ENCODE measurements at regions not wholly inside any gene's neighbourhood (a gene's known extent, or its start where the extent isn't known, plus 50 kb on each side); places are given as distances from the start of the nearest gene placed in this dataset.

- Histone ChIP-seq H3K4me2 (ENCODE audit: extremely low read depth, insufficient read depth, low read length) (no peak overlapping the region), H3K27ac (ENCODE audit: insufficient read depth, low read length) (no peak overlapping the region), H3K79me2 (ENCODE audit: control insufficient read depth, insufficient read depth, low read length) (no peaks in the 10 kb centered on the region), H4K20me1 (ENCODE audit: control insufficient read depth, extremely low read depth, insufficient read depth, low read length) (no peaks in the 10 kb centered on the region), H3K4me3 (replicated peaks in 1 of 4; ENCODE audit: control extremely low read depth in 1 of 4, insufficient read depth in 1 of 4, low read depth in 3 of 4, low read length in 4 of 4) (no peak overlapping the region), H2AFZ (ENCODE audit: low read length) (no peak overlapping the region), H3K27me3 (ENCODE audit: control insufficient read depth, insufficient read depth, low read length) (no peaks in the 10 kb centered on the region), H3K9ac (ENCODE audit: insufficient read depth, low read length) (no peak overlapping the region), H3K36me3 (ENCODE audit: control insufficient read depth, insufficient read depth, low read length) (no peaks in the 10 kb centered on the region), H3K9me3 (ENCODE audit: control insufficient read depth, insufficient read depth, low read depth, low read length) (no peaks in the 10 kb centered on the region), H3K4me1 (ENCODE audit: control insufficient read depth, extremely low read depth, insufficient read depth, low read length) (no peaks in the 10 kb centered on the region)
- no peak for DNase-seq (ENCODE audit: low read depth in 2 of 2)
- TF ChIP-seq, protein P1, sequence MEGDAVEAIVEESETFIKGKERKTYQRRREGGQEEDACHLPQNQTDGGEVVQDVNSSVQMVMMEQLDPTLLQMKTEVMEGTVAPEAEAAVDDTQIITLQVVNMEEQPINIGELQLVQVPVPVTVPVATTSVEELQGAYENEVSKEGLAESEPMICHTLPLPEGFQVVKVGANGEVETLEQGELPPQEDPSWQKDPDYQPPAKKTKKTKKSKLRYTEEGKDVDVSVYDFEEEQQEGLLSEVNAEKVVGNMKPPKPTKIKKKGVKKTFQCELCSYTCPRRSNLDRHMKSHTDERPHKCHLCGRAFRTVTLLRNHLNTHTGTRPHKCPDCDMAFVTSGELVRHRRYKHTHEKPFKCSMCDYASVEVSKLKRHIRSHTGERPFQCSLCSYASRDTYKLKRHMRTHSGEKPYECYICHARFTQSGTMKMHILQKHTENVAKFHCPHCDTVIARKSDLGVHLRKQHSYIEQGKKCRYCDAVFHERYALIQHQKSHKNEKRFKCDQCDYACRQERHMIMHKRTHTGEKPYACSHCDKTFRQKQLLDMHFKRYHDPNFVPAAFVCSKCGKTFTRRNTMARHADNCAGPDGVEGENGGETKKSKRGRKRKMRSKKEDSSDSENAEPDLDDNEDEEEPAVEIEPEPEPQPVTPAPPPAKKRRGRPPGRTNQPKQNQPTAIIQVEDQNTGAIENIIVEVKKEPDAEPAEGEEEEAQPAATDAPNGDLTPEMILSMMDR (conservative IDR thresholded peaks at IDR 0.05 in 1 of 2, IDR thresholded peaks at IDR 0.05 in 1 of 2; ENCODE audit: low read depth in 1 of 2, low read length in 2 of 2), result no peak
- TF ChIP-seq EZH2 (IDR thresholded peaks at IDR 0.05; ENCODE audit: low read length, missing control alignments), result no peak
Measured at GRCh38 chr14:106211334-106211900, 685.0 kb downstream of the TMEM121 start.

GRCh38 chr14:106215229-106215628, 688.8 kb downstream of the TMEM121 start:
- DNase-seq (ENCODE audit: low read depth in 2 of 2), result no peak
- Histone ChIP-seq H3K4me2 (ENCODE audit: extremely low read depth, insufficient read depth, low read length) (no peak overlapping the region), H4K20me1 (ENCODE audit: control insufficient read depth, extremely low read depth, insufficient read depth, low read length) (no peaks in the 10 kb centered on the region), H3K4me3 (replicated peaks in 1 of 4; ENCODE audit: control extremely low read depth in 1 of 4, insufficient read depth in 1 of 4, low read depth in 3 of 4, low read length in 4 of 4) (no peak overlapping the region), H3K27me3 (ENCODE audit: control insufficient read depth, insufficient read depth, low read length) (no peaks in the 10 kb centered on the region), H3K9me3 (ENCODE audit: control insufficient read depth, insufficient read depth, low read depth, low read length) (no peaks in the 10 kb centered on the region), H3K27ac (ENCODE audit: insufficient read depth, low read length) (no peak overlapping the region), H3K4me1 (ENCODE audit: control insufficient read depth, extremely low read depth, insufficient read depth, low read length) (no peaks in the 10 kb centered on the region), H3K36me3 (ENCODE audit: control insufficient read depth, insufficient read depth, low read length) (no peaks in the 10 kb centered on the region), H2AFZ (ENCODE audit: low read length) (no peak overlapping the region), H3K79me2 (ENCODE audit: control insufficient read depth, insufficient read depth, low read length) (no peaks in the 10 kb centered on the region), H3K9ac (ENCODE audit: insufficient read depth, low read length) (no peak overlapping the region)
- no peak for TF ChIP-seq EZH2 (IDR thresholded peaks at IDR 0.05; ENCODE audit: low read length, missing control alignments)
- TF ChIP-seq, protein P1 (conservative IDR thresholded peaks at IDR 0.05 in 1 of 2, IDR thresholded peaks at IDR 0.05 in 1 of 2; ENCODE audit: low read depth in 1 of 2, low read length in 2 of 2), result no peak

DNA sequence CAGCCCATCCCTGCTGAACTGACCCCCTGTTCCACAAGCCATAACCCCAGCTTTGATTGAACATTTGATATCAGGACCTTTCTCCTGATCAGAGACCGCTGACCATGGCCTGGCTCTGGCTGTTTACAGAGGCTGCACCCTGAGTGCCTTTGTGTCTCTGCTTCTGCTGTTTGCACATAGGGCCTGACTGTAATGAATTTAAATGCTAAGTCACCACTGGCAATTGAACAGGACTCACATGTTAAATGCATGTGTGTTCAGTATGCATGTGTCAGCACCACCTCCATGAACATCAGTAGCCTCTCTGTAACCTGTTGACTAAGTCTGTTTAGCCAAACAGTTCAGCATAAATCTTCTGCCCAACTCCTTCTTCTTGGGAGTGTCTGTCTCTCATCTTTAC, 690.3 kb downstream of the TMEM121 start:
- H3K36me3 ChIP-seq (ENCODE audit: control insufficient read depth, insufficient read depth, low read length), result no peaks in the 10 kb centered on the region
- TF ChIP-seq EZH2 (IDR thresholded peaks at IDR 0.05; ENCODE audit: low read length, missing control alignments), result no peak
- TF ChIP-seq, protein P1 (conservative IDR thresholded peaks at IDR 0.05 in 1 of 2, IDR thresholded peaks at IDR 0.05 in 1 of 2; ENCODE audit: low read depth in 1 of 2, low read length in 2 of 2), result no peak
- no peak overlapping the region for H3K27ac ChIP-seq (ENCODE audit: insufficient read depth, low read length)
- no peak overlapping the region for H3K9ac ChIP-seq (ENCODE audit: insufficient read depth, low read length)
- no peaks in the 10 kb centered on the region for H4K20me1 ChIP-seq (ENCODE audit: control insufficient read depth, extremely low read depth, insufficient read depth, low read length)
- DNase-seq (ENCODE audit: low read depth in 2 of 2), result no peak
- no peak overlapping the region for H2AFZ ChIP-seq (ENCODE audit: low read length)
- no peak overlapping the region for H3K4me2 ChIP-seq (ENCODE audit: extremely low read depth, insufficient read depth, low read length)
- H3K4me1 ChIP-seq (ENCODE audit: control insufficient read depth, extremely low read depth, insufficient read depth, low read length), result no peaks in the 10 kb centered on the region
- H3K4me3 ChIP-seq (replicated peaks in 1 of 4; ENCODE audit: control extremely low read depth in 1 of 4, insufficient read depth in 1 of 4, low read depth in 3 of 4, low read length in 4 of 4), result no peak overlapping the region
- H3K9me3 ChIP-seq (ENCODE audit: control insufficient read depth, insufficient read depth, low read depth, low read length), result no peaks in the 10 kb centered on the region
- no peaks in the 10 kb centered on the region for H3K27me3 ChIP-seq (ENCODE audit: control insufficient read depth, insufficient read depth, low read length)
- H3K79me2 ChIP-seq (ENCODE audit: control insufficient read depth, insufficient read depth, low read length), result no peaks in the 10 kb centered on the region
